GM12878 (cell line): ENCODE measurements at regions not wholly inside any gene's neighbourhood (a gene's known extent, or its start where the extent isn't known, plus 50 kb on each side); places are given as distances from the start of the nearest gene placed in this dataset.

Source experiments
- ASH2L ChIP-seq: fragments of 300-600, 200-600 bp; sonication (generic); IDR thresholded peaks from 2 replicates; pipeline ENCODE4 v1.6.1; 2017; ENCODE audit warnings: low read depth, mild to moderate bottlenecking, borderline replicate concordance
- BHLHE40 ChIP-seq, 2 experiments: fragments of 450-650 bp in 1 of 2; IDR thresholded peaks; 2 replicates each; pipeline ENCODE4 v1.6.1; 2011 to 2017; ENCODE audit warnings: low read depth in 2 of 2, borderline replicate concordance in 1 of 2, improper control_type of control experiment in 1 of 2, low read length in 1 of 2, mild to moderate bottlenecking in 1 of 2
- CREB1 ChIP-seq: IDR thresholded peaks from 2 replicates; pipeline ENCODE4 v1.6.1; 2012; ENCODE audit warnings: low read depth, mild to moderate bottlenecking, inconsistent platforms
- CTCF ChIP-seq, 3 experiments: IDR thresholded peaks in 2 of 3; conservative IDR thresholded peaks in 1 of 3; 2 replicates each; pipeline ENCODE4 v1.5.1; 2011; ENCODE audit warnings: low read depth in 3 of 3, low read length in 3 of 3, mild to moderate bottlenecking in 3 of 3, control low read depth in 2 of 3, moderate library complexity in 2 of 3, inconsistent platforms in 1 of 3, mixed read lengths in 1 of 3; ENCODE audit not compliant: control insufficient read depth in 2 of 3, insufficient read depth in 1 of 3; ENCODE audit errors: extremely low read depth in 1 of 3
- FOXM1 ChIP-seq: IDR thresholded peaks from 2 replicates; pipeline ENCODE4 v1.6.1; 2012; ENCODE audit warnings: low read depth, mild to moderate bottlenecking, inconsistent platforms, low read length, moderate library complexity
- KLF5 ChIP-seq: fragments of 450-650 bp; IDR thresholded peaks from 2 replicates; pipeline ENCODE4 v1.6.1; 2014; ENCODE audit warnings: mild to moderate bottlenecking; ENCODE audit not compliant: partially characterized antibody
- MXI1 ChIP-seq: fragments of 150-350 bp; IDR thresholded peaks from 2 replicates; pipeline ENCODE4 v1.6.1; 2011; ENCODE audit warnings: low read depth, mild to moderate bottlenecking, inconsistent platforms, low read length, improper control_type of control experiment
- RAD21 ChIP-seq: IDR thresholded peaks from 2 replicates; pipeline ENCODE4 v1.6.1; 2011; ENCODE audit warnings: mild to moderate bottlenecking, low read depth, low read length, moderate library complexity; ENCODE audit not compliant: insufficient read depth
- RAD51 ChIP-seq: fragments of 450-650 bp; IDR thresholded peaks from 2 replicates; pipeline ENCODE4 v1.6.1; 2016; ENCODE audit warnings: moderate library complexity, mild to moderate bottlenecking, inconsistent platforms
- SREBF1 ChIP-seq: IDR thresholded peaks from 2 replicates; pipeline ENCODE4 v1.6.1; 2012; ENCODE audit warnings: mild to moderate bottlenecking, low read length
- TARDBP ChIP-seq: IDR thresholded peaks from 2 replicates; pipeline ENCODE4 v1.6.1; 2016; ENCODE audit warnings: borderline replicate concordance
- USF1 ChIP-seq: IDR thresholded peaks from 2 replicates; pipeline ENCODE4 v1.6.1; 2011; ENCODE audit warnings: borderline replicate concordance, low read depth, mild to moderate bottlenecking, moderate library complexity, mixed read lengths, low read length; ENCODE audit not compliant: insufficient read depth; ENCODE audit errors: extremely low read length
- USF2 ChIP-seq: IDR thresholded peaks from 2 replicates; pipeline ENCODE4 v1.6.1; 2011; ENCODE audit warnings: low read depth, low read length, improper control_type of control experiment, borderline replicate concordance
- ZBTB33 ChIP-seq: fragments of 450-650 bp; IDR thresholded peaks from 2 replicates; pipeline ENCODE4 v1.6.1; 2017; ENCODE audit warnings: mild to moderate bottlenecking

GRCh38 chr5:17099946-17100345 lies 117.5 kb upstream of the BASP1 start:
- no peak for TF ChIP-seq USF1
- TF ChIP-seq CTCF (IDR thresholded peaks at IDR 0.05 in 2 of 3, conservative IDR thresholded peaks at IDR 0.05 in 1 of 3; ENCODE audit: control insufficient read depth in 2 of 3, extremely low read depth in 1 of 3, insufficient read depth in 1 of 3, low read depth in 3 of 3, low read length in 3 of 3): no peak
- TF ChIP-seq ASH2L: no peak
- TF ChIP-seq TARDBP: no peak
- TF ChIP-seq FOXM1: no peak
- no peak for TF ChIP-seq USF2
- TF ChIP-seq RAD51: no peak
- TF ChIP-seq RAD21: no peak
- no peak for TF ChIP-seq KLF5
- no peak for TF ChIP-seq SREBF1
- TF ChIP-seq CREB1: no peak
- no peak for TF ChIP-seq ZBTB33
- no peak for TF ChIP-seq BHLHE40 (IDR thresholded peaks at IDR 0.05; ENCODE audit: borderline replicate concordance in 1 of 2, low read depth in 2 of 2, low read length in 1 of 2)
- no peak for TF ChIP-seq MXI1
